ENCODE measurements at regions not wholly inside any gene's neighbourhood (a gene's known extent, or its start where the extent isn't known, plus 50 kb on each side); places are given as distances from the start of the nearest gene placed in this dataset.

DNA sequence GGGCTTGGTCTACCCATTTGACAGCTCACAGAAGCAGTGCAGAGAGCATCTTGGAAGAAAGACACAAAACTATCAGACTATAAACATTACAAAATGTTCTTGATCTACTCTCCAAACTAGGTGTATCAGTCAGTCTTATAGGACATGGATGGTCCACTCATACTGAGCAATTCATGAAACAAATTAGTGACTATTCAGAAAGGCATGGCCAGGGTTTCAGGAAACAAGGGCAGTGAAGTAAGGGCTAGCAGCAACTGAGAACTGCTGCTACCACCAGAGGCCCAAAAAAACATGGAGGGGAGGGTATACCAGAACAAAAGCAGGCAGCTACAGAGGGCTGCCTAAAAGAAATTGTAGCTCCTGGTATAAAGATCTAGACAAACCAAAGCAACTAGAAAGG, 287.0 kb downstream of the PIK3R1 start:
- Histone ChIP-seq H3K27ac (ENCODE audit: extremely low read depth, low read depth, low read length) (no peak overlapping the region), H3K4me3 (ENCODE audit: low read depth, low read length) (no peak overlapping the region), H3K36me3 (ENCODE audit: control insufficient read depth in 2 of 2, insufficient read depth in 1 of 2, low read length in 2 of 2) (no peaks in the 10 kb centered on the region), H3K4me1 (ENCODE audit: control insufficient read depth, insufficient read depth, low read length) (peaks cover 9% of the 10 kb centered on the region; the same call in 1 of the 2 replicates), H3K9me3 (ENCODE audit: control insufficient read depth, insufficient read depth, low read depth, low read length) (no peaks in the 10 kb centered on the region)
- CTCF ChIA-PET, result interaction anchor here (0.6 to 0.8 kb wide), 2 partner anchors 94 to 832 kb away, joined by 3 read pairs; no protein-coding TSS in a partner anchor
- POLR2A ChIA-PET, result interaction anchor here (0.6 kb wide), 1 partner anchor 253 kb away, joined by 6 read pairs; no protein-coding TSS in a partner anchor
- TF ChIP-seq ZXDB (tag by site-specific recombination; IDR thresholded peaks at IDR 0.05) (no peak), GLI4 (tag by site-specific recombination; IDR thresholded peaks at IDR 0.05) (no peak), FEZF1 (tag by site-specific recombination; IDR thresholded peaks at IDR 0.05) (no peak), MEIS1 (CRISPR knock-in tag; IDR thresholded peaks at IDR 0.05; ENCODE audit: borderline replicate concordance) (no peak), ZNF707 (tag by site-specific recombination; IDR thresholded peaks at IDR 0.05) (no peak), ZBTB20 (tag by site-specific recombination; IDR thresholded peaks at IDR 0.05) (no peak), KLF7 (tag by site-specific recombination; IDR thresholded peaks at IDR 0.05; ENCODE audit: borderline replicate concordance) (no peak), ZNF175 (tag by site-specific recombination; IDR thresholded peaks at IDR 0.05) (no peak), ZNF350 (tag by site-specific recombination; IDR thresholded peaks at IDR 0.05) (no peak)

- ChIA-PET POLR2A (no interaction called here), CTCF (interaction anchor here (0.5 to 1.0 kb wide), 2 partner anchors 218 to 1256 kb away, joined by 5 to 6 read pairs; no protein-coding TSS in a partner anchor)
- no peaks in the 10 kb centered on the region for H3K9me3 ChIP-seq (ENCODE audit: control insufficient read depth, insufficient read depth, low read depth, low read length)
- H3K27ac ChIP-seq (ENCODE audit: extremely low read depth, low read depth, low read length), result no peak overlapping the region
- no peaks in the 10 kb centered on the region for H3K36me3 ChIP-seq (ENCODE audit: control insufficient read depth in 2 of 2, insufficient read depth in 1 of 2, low read length in 2 of 2)
- H3K4me1 ChIP-seq (ENCODE audit: control insufficient read depth, insufficient read depth, low read length), result peaks cover 9% of the 10 kb centered on the region; the same call in 1 of the 2 replicates
- TF ChIP-seq ZNF211 (tag by site-specific recombination; IDR thresholded peaks at IDR 0.05; ENCODE audit: low read depth) (no peak), ZBTB7A (tag by site-specific recombination; IDR thresholded peaks at IDR 0.05; ENCODE audit: low read depth) (no peak), ZNF596 (tag by site-specific recombination; IDR thresholded peaks at IDR 0.05) (no peak), ZNF426 (tag by site-specific recombination; IDR thresholded peaks at IDR 0.05) (no peak), ZNF174 (tag by site-specific recombination; IDR thresholded peaks at IDR 0.05) (no peak)
- no peak overlapping the region for H3K4me3 ChIP-seq (ENCODE audit: low read depth, low read length)
Observed at GRCh38 chr5:68504306-68504705, 288.8 kb downstream of the PIK3R1 start.

DNA sequence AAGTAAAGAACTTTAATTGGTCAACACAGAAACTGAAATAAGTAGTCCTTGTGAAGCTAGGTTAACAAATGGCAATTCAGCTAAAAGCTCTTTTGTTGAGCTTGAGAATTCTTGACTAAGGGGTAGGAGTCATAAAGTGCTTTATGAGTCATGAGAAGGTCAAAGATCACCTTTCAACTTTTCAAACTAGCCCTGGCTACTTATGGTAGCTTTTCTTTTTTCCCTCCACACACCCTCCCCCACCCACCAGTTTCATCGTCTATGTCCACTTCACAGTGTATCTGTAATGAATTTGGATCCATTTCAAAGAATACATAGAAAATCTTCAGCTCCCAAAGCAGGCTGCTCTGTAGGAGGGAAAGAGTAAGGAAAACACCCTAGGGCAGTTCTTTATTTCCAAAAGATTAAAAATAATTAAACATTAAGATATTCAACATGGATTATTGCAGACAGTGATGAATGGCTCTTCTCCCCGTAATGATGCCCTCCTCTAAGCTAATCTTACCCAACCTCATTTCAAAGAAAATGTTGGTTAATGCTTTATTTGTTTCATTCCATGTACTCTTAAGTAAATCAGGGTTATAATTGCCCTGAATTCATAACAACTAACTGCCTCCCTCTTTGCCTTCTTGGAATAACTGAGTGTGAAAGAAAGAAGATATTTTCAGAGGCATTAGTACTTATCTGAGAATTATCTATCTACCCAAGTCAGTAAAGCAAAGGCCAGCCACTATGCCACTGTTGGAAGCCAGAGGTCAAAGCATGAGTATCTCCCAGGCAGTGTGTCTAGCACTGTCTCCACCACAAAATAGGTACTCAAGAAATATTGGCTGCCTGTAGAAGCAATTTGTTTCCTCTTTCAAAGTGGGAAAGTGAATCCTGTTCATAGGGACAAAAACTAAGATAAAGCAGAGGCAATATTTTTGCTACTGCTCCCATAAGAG, 290.6 kb downstream of the PIK3R1 start:
- H3K4me1 ChIP-seq (ENCODE audit: control insufficient read depth, insufficient read depth, low read length), result peaks cover 9% of the 10 kb centered on the region; the same call in 1 of the 2 replicates
- H3K9me3 ChIP-seq (ENCODE audit: control insufficient read depth, insufficient read depth, low read depth, low read length), result no peaks in the 10 kb centered on the region
- no peaks in the 10 kb centered on the region for H3K36me3 ChIP-seq (ENCODE audit: control insufficient read depth in 2 of 2, insufficient read depth in 1 of 2, low read length in 2 of 2)
- peak overlapping the region; percentile 54 for H3K27ac ChIP-seq (ENCODE audit: extremely low read depth, low read depth, low read length)
- no peak overlapping the region for H3K4me3 ChIP-seq (ENCODE audit: low read depth, low read length)
- POLR2A ChIA-PET, result no interaction called here
- CTCF ChIA-PET, result interaction anchor here (0.5 to 1.2 kb wide), 5 partner anchors 25 to 246 kb away, joined by 3 to 5 read pairs (median 3); no protein-coding TSS in a partner anchor
- TF ChIP-seq KLF1 (tag by site-specific recombination; IDR thresholded peaks at IDR 0.05) (peak; percentile 48), TSHZ1 (tag by site-specific recombination; IDR thresholded peaks at IDR 0.05; ENCODE audit: borderline replicate concordance) (0 out of 2 replicates have a peak, but pooled peaks have one; percentile 19), ZFHX2 (tag by site-specific recombination; conservative IDR thresholded peaks at IDR 0.05) (peak; percentile 79), ZNF530 (tag by site-specific recombination; IDR thresholded peaks at IDR 0.05; ENCODE audit: low read depth) (no peak), EGR2 (tag by site-specific recombination; IDR thresholded peaks at IDR 0.05; ENCODE audit: low read depth) (peak; percentile 60), ZNF843 (tag by site-specific recombination; IDR thresholded peaks at IDR 0.05) (peak; percentile 54; the same call in 1 of the 2 replicates), ZNF184 (tag by site-specific recombination; IDR thresholded peaks at IDR 0.05) (peak; percentile 49; the same call in 1 of the 2 replicates), FEZF1 (tag by site-specific recombination; IDR thresholded peaks at IDR 0.05) (peak; percentile 74), ZNF548 (tag by site-specific recombination; IDR thresholded peaks at IDR 0.05) (no peak)
- TF ChIP-seq, protein P1, sequence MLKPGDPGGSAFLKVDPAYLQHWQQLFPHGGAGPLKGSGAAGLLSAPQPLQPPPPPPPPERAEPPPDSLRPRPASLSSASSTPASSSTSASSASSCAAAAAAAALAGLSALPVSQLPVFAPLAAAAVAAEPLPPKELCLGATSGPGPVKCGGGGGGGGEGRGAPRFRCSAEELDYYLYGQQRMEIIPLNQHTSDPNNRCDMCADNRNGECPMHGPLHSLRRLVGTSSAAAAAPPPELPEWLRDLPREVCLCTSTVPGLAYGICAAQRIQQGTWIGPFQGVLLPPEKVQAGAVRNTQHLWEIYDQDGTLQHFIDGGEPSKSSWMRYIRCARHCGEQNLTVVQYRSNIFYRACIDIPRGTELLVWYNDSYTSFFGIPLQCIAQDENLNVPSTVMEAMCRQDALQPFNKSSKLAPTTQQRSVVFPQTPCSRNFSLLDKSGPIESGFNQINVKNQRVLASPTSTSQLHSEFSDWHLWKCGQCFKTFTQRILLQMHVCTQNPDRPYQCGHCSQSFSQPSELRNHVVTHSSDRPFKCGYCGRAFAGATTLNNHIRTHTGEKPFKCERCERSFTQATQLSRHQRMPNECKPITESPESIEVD (tag by site-specific recombination; IDR thresholded peaks at IDR 0.05), result peak; percentile 63
- TF ChIP-seq, protein P2, sequence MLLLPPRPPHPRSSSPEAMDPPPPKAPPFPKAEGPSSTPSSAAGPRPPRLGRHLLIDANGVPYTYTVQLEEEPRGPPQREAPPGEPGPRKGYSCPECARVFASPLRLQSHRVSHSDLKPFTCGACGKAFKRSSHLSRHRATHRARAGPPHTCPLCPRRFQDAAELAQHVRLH (tag by site-specific recombination; IDR thresholded peaks at IDR 0.05), result 0 out of 2 replicates have a peak, but pooled peaks have one; percentile 68
